K562 (cell line): ENCODE measurements at regions not wholly inside any gene's neighbourhood (a gene's known extent, or its start where the extent isn't known, plus 50 kb on each side); places are given as distances from the start of the nearest gene placed in this dataset.

Experiments
- ATAC-seq: fragments of 200-7000 bp; cut with Tn5 transposase; 3 replicates; pipeline ENCODE4 v1.9.1; 2020; ENCODE audit warnings: moderate library complexity
- BruUV-seq: library from RNA; stranded (reverse); fragments of 400-500 nt; replicated peaks from 2 replicates; lab custom pipeline; 2021; lab: Mats Ljungman, UMichigan
- CTCF ChIA-PET: fragments of 300-600 bp; formaldehyde crosslinking; extraction: SDS; loops from one replicate; lab custom pipeline; 2021; ENCODE audit warnings: low intra/inter-chr PET ratio; lab: Yijun Ruan, JAX
- POLR2A ChIA-PET: fragments of 300-600, 350-650 bp; sonication (Branson Sonifier 250); formaldehyde crosslinking; extraction: SDS; loops from one replicate; lab custom pipeline; 2021; ENCODE audit warnings: antibody characterized with exemption, inconsistent platforms; lab: Yijun Ruan, JAX
- DNase-seq, 4 experiments: peaks; one replicate each; pipeline versions ENCODE4 v3.0.0 to v3.0.0-alpha.2; 2011 to 2018; ENCODE audit warnings: low spot score in 3 of 4, mixed read lengths in 3 of 4; ENCODE audit errors: extremely low read depth in 1 of 4
- FAIRE-seq: peaks from 2 replicates; lab custom pipeline; 2011; peaks lifted over from hg19 to GRCh38; lab: Jason Lieb, UNC
- H2AFZ ChIP-seq: 2 replicates; pipeline ENCODE4 v1.6.0; 2011; ENCODE audit warnings: low read depth, low read length, control low read depth, inconsistent platforms
- H3K27ac ChIP-seq: fragments of 200-600 bp; 3 replicates; pipeline ENCODE4 v1.8.0; 2011; ENCODE audit warnings: low read depth, mild to moderate bottlenecking, control low read depth, inconsistent platforms, low read length, moderate library complexity, mixed read lengths; ENCODE audit errors: extremely low read depth
- H3K27me3 ChIP-seq, 2 experiments: fragments of 300-600 bp in 1 of 2; 2 replicates in 1 of 2; 3 replicates in 1 of 2; pipeline versions ENCODE4 v1.6.0 to v1.8.0; 2011; ENCODE audit warnings: inconsistent platforms in 2 of 2, low read length in 2 of 2, mild to moderate bottlenecking in 1 of 2, mixed read lengths in 1 of 2, moderate library complexity in 1 of 2; ENCODE audit not compliant: control insufficient read depth in 2 of 2, insufficient read depth in 2 of 2
- H3K36me3 ChIP-seq: fragments of 300-600 bp; 3 replicates; pipeline ENCODE4 v1.8.0; 2011; ENCODE audit warnings: mild to moderate bottlenecking, low read length, inconsistent platforms; ENCODE audit not compliant: control insufficient read depth, insufficient read depth
- H3K4me1 ChIP-seq, 2 experiments: fragments of 200-600 bp in 1 of 2; replicated peaks in 1 of 2; 2 replicates in 1 of 2; 3 replicates in 1 of 2; pipeline versions ENCODE4 v1.5.1 to v1.8.0; 2011; ENCODE audit warnings: inconsistent platforms in 2 of 2, low read length in 2 of 2, mild to moderate bottlenecking in 1 of 2, mixed read lengths in 1 of 2, moderate library complexity in 1 of 2; ENCODE audit not compliant: control insufficient read depth in 2 of 2, insufficient read depth in 2 of 2
- H3K4me2 ChIP-seq: 2 replicates; pipeline ENCODE4 v1.6.1; 2011; ENCODE audit warnings: low read length, control low read depth, inconsistent platforms, mixed read lengths; ENCODE audit not compliant: insufficient read depth
- H3K4me3 ChIP-seq: fragments of 200-600 bp; sonication (generic), shearing (Covaris generic); 2 replicates; pipeline ENCODE4 v1.5.1; 2016; ENCODE audit warnings: control low read depth, inconsistent platforms
- H3K79me2 ChIP-seq: fragments of 200-600 bp; 3 replicates; pipeline ENCODE4 v1.8.0; 2011; ENCODE audit warnings: low read length, inconsistent platforms; ENCODE audit not compliant: control insufficient read depth, insufficient read depth
- H3K9ac ChIP-seq, 2 experiments: 2 replicates each; pipeline versions ENCODE4 v1.6.0 to v1.6.1; 2011; ENCODE audit warnings: low read depth in 2 of 2, low read length in 2 of 2, control low read depth in 1 of 2, inconsistent platforms in 1 of 2, mild to moderate bottlenecking in 1 of 2, mixed read lengths in 1 of 2; ENCODE audit not compliant: insufficient read depth in 1 of 2
- H3K9me1 ChIP-seq: one replicate; pipeline ENCODE4 v1.6.0; 2011; ENCODE audit warnings: inconsistent platforms, mild to moderate bottlenecking, low read length, moderate library complexity; ENCODE audit not compliant: control insufficient read depth, insufficient read depth
- H3K9me3 ChIP-seq: replicated peaks from 2 replicates; pipeline ENCODE4 v1.5.1; 2011; ENCODE audit warnings: low read depth, low read length, inconsistent platforms; ENCODE audit not compliant: control insufficient read depth, insufficient read depth
- H4K20me1 ChIP-seq: replicated peaks from 2 replicates; pipeline ENCODE4 v1.6.1; 2011; ENCODE audit warnings: low read length, inconsistent platforms, mixed read lengths; ENCODE audit not compliant: control insufficient read depth, insufficient read depth
- ADNP ChIP-seq: fragments of 200-800 bp; sonication (Bioruptor generic); IDR thresholded peaks from 2 replicates; pipeline ENCODE4 v1.6.1; 2016; ENCODE audit warnings: missing genetic modification characterization, missing compliant biosample characterization
- KLF1 ChIP-seq: fragments of 450-650 bp; IDR thresholded peaks from 2 replicates; pipeline ENCODE4 v1.6.1; 2016; ENCODE audit warnings: missing genetic modification characterization, missing compliant biosample characterization
- SMARCA5 ChIP-seq: fragments of 450-650 bp; IDR thresholded peaks from 2 replicates; pipeline ENCODE4 v1.6.1; 2016
- SRF ChIP-seq, 2 experiments: fragments of 250-450, 450-650 bp in 1 of 2; sonication (Bioruptor Pico) in 1 of 2; sonication (generic) in 1 of 2; formaldehyde crosslinking; IDR thresholded peaks; 2 replicates each; pipeline versions ENCODE4 v1.5.0 to v1.5.1; 2020 to 2022; ENCODE audit warnings: mild to moderate bottlenecking in 1 of 2, missing genetic modification reagents in 1 of 2
- ZBTB40 ChIP-seq, 2 experiments: fragments of 450-650 bp in 1 of 2; sonication (generic) in 1 of 2; formaldehyde crosslinking in 1 of 2; IDR thresholded peaks; 2 replicates each; pipeline versions ENCODE4 v1.7.1 to v1.9.0; 2016 to 2022; ENCODE audit warnings: inconsistent platforms in 1 of 2, mild to moderate bottlenecking in 1 of 2, missing genetic modification reagents in 1 of 2
- ZNF655 ChIP-seq: fragments of 250-450 bp; sonication (Bioruptor Pico); IDR thresholded peaks from 2 replicates; pipeline ENCODE4 v1.5.0; 2021
- ZNF764 ChIP-seq: fragments of 250-450 bp; sonication (Bioruptor Pico); IDR thresholded peaks from 2 replicates; pipeline ENCODE4 v1.4.0; 2020; ENCODE audit warnings: low read depth, mild to moderate bottlenecking, moderate library complexity
- WGBS: fragments of 100-300 bp; shearing (Covaris generic); methylation state at CpG from one replicate; pipeline ENCODE4 v1.1.6; 2016; ENCODE audit warnings: low coverage, mixed read lengths; ENCODE audit not compliant: insufficient coverage; ENCODE audit errors: missing lambda C conversion rate; 5-methylcytosine and 5-hydroxymethylcytosine counted together
- in situ Hi-C: fragments of 300-500 bp; cut with MboI; formaldehyde crosslinking; loops from 4 replicates; pipeline ENCODE4 v1.15.0; 2018; ENCODE audit warnings: inconsistent platforms, mixed read lengths
- intact Hi-C: fragments of 100-400 bp; cut with micrococcal nuclease; formaldehyde crosslinking; loops from 2 replicates; pipeline ENCODE4 v1.14.2; 2022

GRCh38 chr18:10188971-10189810 is 265.2 kb upstream of the APCDD1 start:
- Histone ChIP-seq H3K27ac (no peak overlapping the region), H3K4me3 (no peak overlapping the region), H3K27me3 (peaks cover 2 to 16% of the 10 kb centered on the region in 2 experiments; a peak in 1 of 5 replicates), H3K4me2 (no peak overlapping the region), H3K9me3 (no peaks in the 10 kb centered on the region), H3K9me1 (no peaks in the 10 kb centered on the region), H3K79me2 (no peaks in the 10 kb centered on the region), H3K4me1 (no peaks in the 10 kb centered on the region), H4K20me1 (no peaks in the 10 kb centered on the region), H3K36me3 (no peaks in the 10 kb centered on the region), H3K9ac (no peak overlapping the region), H2AFZ (no peak overlapping the region)
- ChIA-PET POLR2A (no interaction called here), CTCF (no interaction called here)
- ATAC-seq = no peak
- no peak for TF ChIP-seq SRF (CRISPR knock-in tag; IDR thresholded peaks at IDR 0.05)
- TF ChIP-seq ZNF764 = no peak
- no peak for TF ChIP-seq ZBTB40 (IDR thresholded peaks at IDR 0.05)
- TF ChIP-seq ZBTB40 (CRISPR knock-in tag; IDR thresholded peaks at IDR 0.05) = no peak
- no peak for TF ChIP-seq ADNP (tag)
- no peak for TF ChIP-seq KLF1 (tag)
- no peak for TF ChIP-seq ZNF655 (CRISPR knock-in tag)
- TF ChIP-seq SMARCA5 = no peak
- no peak for FAIRE-seq
- in situ Hi-C loops = no loop called here
- WGBS = under 1% methylated on average over 10 of the region's 10 CpGs
- BruUV-seq = no TSS peak
- intact Hi-C loops = no loop called here
- no peak for DNase-seq
